GM18511 (cell line): ENCODE measurements at regions not wholly inside any gene's neighbourhood (a gene's known extent, or its start where the extent isn't known, plus 50 kb on each side); places are given as distances from the start of the nearest gene placed in this dataset.

Experiments used
- ATAC-seq: cut with Tn5 transposase; IDR thresholded peaks from one replicate; pipeline ENCODE4 v1.9.1; 2021; ENCODE audit warnings: mild to moderate bottlenecking, moderate library complexity; ENCODE audit not compliant: unreplicated experiment

GRCh38 chr5:6274846-6275543, 103.4 kb downstream of the MED10 start:
- peak; percentile 42 for ATAC-seq

GRCh38 chr5:6273749-6274148, 104.6 kb downstream of the MED10 start:
- ATAC-seq = no peak

GRCh38 chr5:6273090-6273735, 105.1 kb downstream of the MED10 start:
- ATAC-seq = peak; percentile 63

GRCh38 chr5:6269925-6270324, 108.4 kb downstream of the MED10 start:
- no peak for ATAC-seq

GRCh38 chr5:6266671-6267197, 111.6 kb downstream of the MED10 start:
- no peak for ATAC-seq

GRCh38 chr5:6264394-6264793, 114.0 kb downstream of the MED10 start:
- no peak for ATAC-seq

- no peak for ATAC-seq
Measured at GRCh38 chr5:6262651-6263363, 115.5 kb downstream of the MED10 start.

GRCh38 chr5:6261668-6262067, 116.7 kb downstream of the MED10 start:
- no peak for ATAC-seq

- ATAC-seq = no peak
Measured at GRCh38 chr5:6261256-6261655, 117.1 kb downstream of the MED10 start.

GRCh38 chr5:6260846-6261245, 117.5 kb downstream of the MED10 start:
- ATAC-seq = no peak

GRCh38 chr5:6256901-6257300, 121.4 kb downstream of the MED10 start:
- ATAC-seq = no peak

- no peak for ATAC-seq
Measured at GRCh38 chr5:6255956-6256355, 122.4 kb downstream of the MED10 start.

GRCh38 chr5:6253846-6254245, 124.5 kb downstream of the MED10 start:
- no peak for ATAC-seq

- no peak for ATAC-seq
Measured at GRCh38 chr5:6253281-6253680, 125.1 kb downstream of the MED10 start.

GRCh38 chr5:6252581-6252980, 125.8 kb downstream of the MED10 start:
- no peak for ATAC-seq

- no peak for ATAC-seq
Measured at GRCh38 chr5:6251565-6252102, 126.7 kb downstream of the MED10 start.

- no peak for ATAC-seq
Measured at GRCh38 chr5:6250121-6250520, 128.2 kb downstream of the MED10 start.

- no peak for ATAC-seq
Measured at GRCh38 chr5:6248132-6248531, 130.2 kb downstream of the MED10 start.

GRCh38 chr5:6246820-6247437, 131.4 kb downstream of the MED10 start:
- no peak for ATAC-seq

GRCh38 chr5:6244339-6244714, 134.0 kb downstream of the MED10 start:
- no peak for ATAC-seq

GRCh38 chr5:6243706-6244338, 134.5 kb downstream of the MED10 start:
- no peak for ATAC-seq
